ENCODE measurements at regions not wholly inside any gene's neighbourhood (a gene's known extent, or its start where the extent isn't known, plus 50 kb on each side); places are given as distances from the start of the nearest gene placed in this dataset.

- ATAC-seq (no peak), DNase-seq (ENCODE audit: low spot score) (no peak)
- Mint-ChIP-seq H3K27me3 (ENCODE audit: low read depth) (no peaks in the 10 kb centered on the region), H3K9me3 (peaks cover 12% of the 10 kb centered on the region), H3K27ac (no peak overlapping the region), H3K4me3 (no peak overlapping the region), H3K4me1 (no peaks in the 10 kb centered on the region), H3K36me3 (no peaks in the 10 kb centered on the region)
- POLR2A ChIA-PET = no interaction called here
- CTCF ChIA-PET = no interaction called here
- no peak for TF ChIP-seq ZSCAN18 (CRISPR knock-in tag; IDR thresholded peaks at IDR 0.05)
- no peak for TF ChIP-seq CTCF (IDR thresholded peaks at IDR 0.05)
- TF ChIP-seq HMGA2 (CRISPR knock-in tag; IDR thresholded peaks at IDR 0.05) = no peak
- no peak for TF ChIP-seq RELA (CRISPR knock-in tag; IDR thresholded peaks at IDR 0.05; ENCODE audit: borderline replicate concordance)
- TF ChIP-seq ZNF532 (CRISPR knock-in tag; IDR thresholded peaks at IDR 0.05; ENCODE audit: borderline replicate concordance) = no peak
- TF ChIP-seq ZNF671 (CRISPR knock-in tag; IDR thresholded peaks at IDR 0.05) = no peak
- TF ChIP-seq SMAD4 (CRISPR knock-in tag; IDR thresholded peaks at IDR 0.05) = no peak
- TF ChIP-seq SOX15 (CRISPR knock-in tag; IDR thresholded peaks at IDR 0.05) = no peak
- TF ChIP-seq CBFB (CRISPR knock-in tag; IDR thresholded peaks at IDR 0.05; ENCODE audit: low read depth) = no peak
- no peak for TF ChIP-seq ESRRA (CRISPR knock-in tag; IDR thresholded peaks at IDR 0.05; ENCODE audit: borderline replicate concordance)
- no peak for TF ChIP-seq E2F4 (CRISPR knock-in tag; IDR thresholded peaks at IDR 0.05; ENCODE audit: borderline replicate concordance, low read depth)
- TF ChIP-seq TEAD1 (CRISPR knock-in tag; IDR thresholded peaks at IDR 0.05) = no peak
- no peak for TF ChIP-seq ATF2 (CRISPR knock-in tag; IDR thresholded peaks at IDR 0.05; ENCODE audit: borderline replicate concordance, low read depth)
- no peak for TF ChIP-seq TEAD4 (CRISPR knock-in tag; IDR thresholded peaks at IDR 0.05)
Measured at GRCh38 chr17:55983096-55983495, 170.2 kb upstream of the ANKFN1 start.

- Mint-ChIP-seq H3K36me3 (peaks cover 3% of the 10 kb centered on the region), H3K27ac (no peak overlapping the region), H3K9me3 (peaks cover 1% of the 10 kb centered on the region), H3K4me1 (peaks cover 20% of the 10 kb centered on the region), H3K4me3 (no peak overlapping the region), H3K27me3 (ENCODE audit: low read depth) (no peaks in the 10 kb centered on the region)
- CTCF ChIA-PET = no interaction called here
- ATAC-seq = no peak
- POLR2A ChIA-PET = no interaction called here
- TF ChIP-seq FOXJ3 (CRISPR knock-in tag; IDR thresholded peaks at IDR 0.05; ENCODE audit: borderline replicate concordance) = no peak
- no peak for TF ChIP-seq HMGXB4 (CRISPR knock-in tag; IDR thresholded peaks at IDR 0.05)
- no peak for DNase-seq (ENCODE audit: low spot score)
Measured at GRCh38 chr17:55986817-55987216, 166.5 kb upstream of the ANKFN1 start.
